Karpas-422 (cell line): ENCODE measurements at regions not wholly inside any gene's neighbourhood (a gene's known extent, or its start where the extent isn't known, plus 50 kb on each side); places are given as distances from the start of the nearest gene placed in this dataset.

Experiments used
- DNase-seq: peaks from one replicate; pipeline ENCODE4 v3.0.0-alpha.2; 2015
- H2AFZ ChIP-seq: fragments of 200-600 bp; sonication (generic); 2 replicates; pipeline ENCODE4 v1.6.1; 2014; ENCODE audit warnings: antibody characterized with exemption, low read length, mixed read lengths
- H3K27ac ChIP-seq: fragments of 200-600 bp; sonication (generic); 2 replicates; pipeline ENCODE4 v1.5.1; 2014; ENCODE audit warnings: mild to moderate bottlenecking, low read length, moderate library complexity
- H3K27me3 ChIP-seq: fragments of 200-600 bp; sonication (generic); 2 replicates; pipeline ENCODE4 v1.6.1; 2014; ENCODE audit warnings: low read length, mixed read lengths
- H3K36me3 ChIP-seq: fragments of 200-600 bp; sonication (generic); 2 replicates; pipeline ENCODE4 v1.6.1; 2014; ENCODE audit warnings: low read length, mixed read lengths; ENCODE audit not compliant: insufficient read depth
- H3K4me1 ChIP-seq: fragments of 200-600 bp; sonication (generic); 2 replicates; pipeline ENCODE4 v1.6.1; 2014; ENCODE audit warnings: mild to moderate bottlenecking, low read length, mixed read lengths
- H3K4me2 ChIP-seq: fragments of 200-600 bp; sonication (generic); 2 replicates; pipeline ENCODE4 v1.6.1; 2014; ENCODE audit warnings: low read length, low read depth, mild to moderate bottlenecking; ENCODE audit not compliant: poor library complexity, severe bottlenecking
- H3K4me3 ChIP-seq: fragments of 200-600 bp; sonication (generic); 2 replicates; pipeline ENCODE4 v1.5.1; 2014; ENCODE audit warnings: mild to moderate bottlenecking, antibody characterized with exemption, low read length, mixed read lengths
- H3K79me2 ChIP-seq: fragments of 200-600 bp; sonication (generic); 2 replicates; pipeline ENCODE4 v1.6.1; 2014; ENCODE audit warnings: mild to moderate bottlenecking, low read length, mixed read lengths
- H3K9ac ChIP-seq: fragments of 200-600 bp; sonication (generic); 2 replicates; pipeline ENCODE4 v1.6.0; 2014; ENCODE audit warnings: low read length
- H3K9me2 ChIP-seq: fragments of 200-600 bp; sonication (generic), shearing (Covaris generic); replicated peaks from 2 replicates; pipeline ENCODE4 v1.6.0; 2014; ENCODE audit warnings: mild to moderate bottlenecking, low read length, moderate library complexity; ENCODE audit not compliant: insufficient read depth
- H3K9me3 ChIP-seq: fragments of 300-700, 200-600 bp; sonication (generic); 2 replicates; pipeline ENCODE4 v1.6.1; 2014; ENCODE audit warnings: low read length, mixed read lengths
- H4K20me1 ChIP-seq: fragments of 200-600 bp; sonication (generic); 2 replicates; pipeline ENCODE4 v1.6.1; 2014; ENCODE audit warnings: mild to moderate bottlenecking, antibody characterized with exemption, low read length, low read depth; ENCODE audit not compliant: insufficient read depth

- 0 out of 2 replicates have a peak, but pooled peaks cover 4% of the 10 kb centered on the region for H3K9me2 ChIP-seq
- H3K4me3 ChIP-seq = no peak overlapping the region
- H3K27ac ChIP-seq = no peak overlapping the region
- DNase-seq = no peak
- H4K20me1 ChIP-seq = no peaks in the 10 kb centered on the region
- no peaks in the 10 kb centered on the region for H3K79me2 ChIP-seq
- no peak overlapping the region for H3K9ac ChIP-seq
- no peaks in the 10 kb centered on the region for H3K4me1 ChIP-seq
- peaks cover 5% of the 10 kb centered on the region for H3K9me3 ChIP-seq
- H3K36me3 ChIP-seq = no peaks in the 10 kb centered on the region
- no peak overlapping the region for H2AFZ ChIP-seq
- no peaks in the 10 kb centered on the region for H3K27me3 ChIP-seq
- no peak overlapping the region for H3K4me2 ChIP-seq
These were observed 129.6 kb upstream of the ZNF618 start for GRCh38 chr9:113746486-113746885.

DNA sequence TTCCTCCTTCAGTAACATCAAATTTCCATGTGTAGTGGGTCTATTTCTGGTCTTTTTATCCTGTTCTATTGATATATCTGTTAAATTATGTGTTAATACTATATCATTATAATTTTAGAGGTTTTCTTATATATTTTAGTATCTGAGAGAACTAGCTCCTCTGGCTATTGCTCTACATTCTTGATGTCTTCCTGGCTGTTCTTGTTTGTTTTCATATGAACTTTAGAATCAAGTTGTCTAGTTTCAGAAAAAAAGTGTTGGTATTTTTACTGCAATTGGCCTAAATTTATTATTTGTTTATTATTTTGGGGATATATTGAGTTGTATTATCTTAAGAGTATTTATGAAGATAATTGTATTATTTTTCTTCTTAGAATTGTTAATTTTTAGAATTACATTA is 128.0 kb upstream of the ZNF618 start:
- no peak overlapping the region for H2AFZ ChIP-seq
- no peaks in the 10 kb centered on the region for H3K4me1 ChIP-seq
- no peak overlapping the region for H3K9ac ChIP-seq

GRCh38 chr9:113753398-113754119 is 122.5 kb upstream of the ZNF618 start:
- H3K9ac ChIP-seq = no peak overlapping the region

More for the DNA sequence above, 128.0 kb upstream of the ZNF618 start:
- Histone ChIP-seq H3K27ac (no peak overlapping the region), H3K27me3 (no peaks in the 10 kb centered on the region), H3K9me3 (peaks cover 5% of the 10 kb centered on the region), H3K4me3 (no peak overlapping the region), H3K79me2 (no peaks in the 10 kb centered on the region), H3K4me2 (no peak overlapping the region), H3K9me2 (0 out of 2 replicates have a peak, but pooled peaks cover 4% of the 10 kb centered on the region), H4K20me1 (no peaks in the 10 kb centered on the region), H3K36me3 (no peaks in the 10 kb centered on the region)
- DNase-seq = no peak

DNA sequence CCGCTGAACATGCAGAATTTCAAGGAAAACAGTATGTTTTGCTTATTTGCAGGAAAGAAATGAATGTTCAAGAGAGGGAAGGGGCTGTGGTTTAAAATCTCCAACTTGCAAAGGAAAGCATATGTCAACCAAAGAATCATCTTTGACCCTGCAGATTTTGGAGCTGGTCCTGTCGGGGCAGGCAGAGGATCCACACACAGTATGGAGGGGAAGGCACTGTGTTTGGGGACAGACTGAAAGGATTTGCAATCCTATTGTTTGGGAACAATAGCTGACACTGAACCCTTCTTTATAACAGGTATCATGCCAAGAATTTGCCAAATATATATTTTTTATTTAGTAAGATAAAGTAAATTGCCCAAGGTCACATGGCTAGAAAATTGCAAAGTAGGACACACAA is 121.4 kb upstream of the ZNF618 start:
- no peaks in the 10 kb centered on the region for H4K20me1 ChIP-seq
- H3K9me3 ChIP-seq = no peaks in the 10 kb centered on the region
- H2AFZ ChIP-seq = no peak overlapping the region
- H3K79me2 ChIP-seq = no peaks in the 10 kb centered on the region
- H3K4me3 ChIP-seq = no peak overlapping the region
- H3K4me1 ChIP-seq = peaks cover 8% of the 10 kb centered on the region
- no peaks in the 10 kb centered on the region for H3K36me3 ChIP-seq
- H3K27ac ChIP-seq = no peak overlapping the region
- H3K27me3 ChIP-seq = no peaks in the 10 kb centered on the region
- H3K9ac ChIP-seq = no peak overlapping the region
- H3K4me2 ChIP-seq = no peak overlapping the region
- DNase-seq = no peak
- no peaks in the 10 kb centered on the region for H3K9me2 ChIP-seq

More at GRCh38 chr9:113753398-113754119, 122.5 kb upstream of the ZNF618 start:
- Histone ChIP-seq H3K27ac (no peak overlapping the region), H3K36me3 (no peaks in the 10 kb centered on the region), H3K4me1 (peaks cover 8% of the 10 kb centered on the region), H3K4me2 (no peak overlapping the region), H3K9me3 (no peaks in the 10 kb centered on the region), H3K79me2 (no peaks in the 10 kb centered on the region), H3K9me2 (no peaks in the 10 kb centered on the region), H3K4me3 (no peak overlapping the region), H4K20me1 (no peaks in the 10 kb centered on the region), H2AFZ (no peak overlapping the region), H3K27me3 (no peaks in the 10 kb centered on the region)
- DNase-seq = no peak

GRCh38 chr9:113755433-113755832 is 120.7 kb upstream of the ZNF618 start:
- Histone ChIP-seq H3K27me3 (no peaks in the 10 kb centered on the region), H3K27ac (no peak overlapping the region), H3K9me2 (no peaks in the 10 kb centered on the region), H3K79me2 (no peaks in the 10 kb centered on the region), H3K4me2 (no peak overlapping the region), H3K9me3 (no peaks in the 10 kb centered on the region), H2AFZ (no peak overlapping the region), H3K9ac (no peak overlapping the region), H3K4me1 (peaks cover 8% of the 10 kb centered on the region), H3K4me3 (no peak overlapping the region), H3K36me3 (no peaks in the 10 kb centered on the region), H4K20me1 (no peaks in the 10 kb centered on the region)
- DNase-seq = no peak

- H3K4me2 ChIP-seq = peak overlapping the region; percentile 13
- H2AFZ ChIP-seq = no peak overlapping the region
- DNase-seq = peak; percentile 55
- no peaks in the 10 kb centered on the region for H4K20me1 ChIP-seq
- H3K4me1 ChIP-seq = peaks cover 8% of the 10 kb centered on the region
- H3K27ac ChIP-seq = no peak overlapping the region
- no peak overlapping the region for H3K9ac ChIP-seq
- no peaks in the 10 kb centered on the region for H3K9me2 ChIP-seq
- no peaks in the 10 kb centered on the region for H3K36me3 ChIP-seq
- H3K9me3 ChIP-seq = no peaks in the 10 kb centered on the region
- no peak overlapping the region for H3K4me3 ChIP-seq
- no peaks in the 10 kb centered on the region for H3K79me2 ChIP-seq
- no peaks in the 10 kb centered on the region for H3K27me3 ChIP-seq
These were observed 119.5 kb upstream of the ZNF618 start for GRCh38 chr9:113756476-113757192.

- H2AFZ ChIP-seq = no peak overlapping the region
- no peaks in the 10 kb centered on the region for H3K79me2 ChIP-seq
- H3K27me3 ChIP-seq = no peaks in the 10 kb centered on the region
- no peak for DNase-seq
- H3K4me2 ChIP-seq = no peak overlapping the region
- H3K9me2 ChIP-seq = no peaks in the 10 kb centered on the region
- H4K20me1 ChIP-seq = no peaks in the 10 kb centered on the region
- H3K4me1 ChIP-seq = no peaks in the 10 kb centered on the region
- H3K9ac ChIP-seq = no peak overlapping the region
- no peaks in the 10 kb centered on the region for H3K9me3 ChIP-seq
- H3K36me3 ChIP-seq = no peaks in the 10 kb centered on the region
- no peak overlapping the region for H3K4me3 ChIP-seq
- no peak overlapping the region for H3K27ac ChIP-seq
These were observed 112.7 kb upstream of the ZNF618 start for GRCh38 chr9:113763429-113763828.

DNA sequence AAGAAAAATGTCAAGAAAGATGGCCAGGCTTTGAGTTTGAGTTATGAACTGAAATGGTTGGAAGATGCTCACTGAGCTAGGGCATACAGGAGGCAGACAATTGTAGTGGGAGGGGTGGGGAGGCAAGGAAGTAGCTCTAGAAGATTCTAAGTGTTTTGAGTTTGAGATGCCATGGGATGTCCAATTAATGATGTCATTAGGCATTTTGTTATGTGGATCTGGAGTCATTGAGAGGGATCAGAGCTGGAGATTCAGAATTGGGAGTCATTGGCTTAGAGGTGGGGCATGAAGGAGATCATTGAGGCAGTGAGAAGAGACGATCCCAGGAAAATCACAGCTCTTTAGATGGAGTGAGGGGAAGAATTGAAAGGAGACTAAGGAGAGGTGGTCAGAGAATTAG is 111.5 kb upstream of the ZNF618 start:
- Histone ChIP-seq H3K27me3 (no peaks in the 10 kb centered on the region), H3K9me2 (no peaks in the 10 kb centered on the region), H3K4me3 (no peak overlapping the region), H2AFZ (no peak overlapping the region), H4K20me1 (no peaks in the 10 kb centered on the region), H3K9ac (no peak overlapping the region), H3K4me1 (no peaks in the 10 kb centered on the region), H3K4me2 (no peak overlapping the region), H3K9me3 (no peaks in the 10 kb centered on the region), H3K36me3 (no peaks in the 10 kb centered on the region), H3K79me2 (no peaks in the 10 kb centered on the region), H3K27ac (no peak overlapping the region)
- no peak for DNase-seq
